ENCODE measurements at regions not wholly inside any gene's neighbourhood (a gene's known extent, or its start where the extent isn't known, plus 50 kb on each side); places are given as distances from the start of the nearest gene placed in this dataset.

DNA sequence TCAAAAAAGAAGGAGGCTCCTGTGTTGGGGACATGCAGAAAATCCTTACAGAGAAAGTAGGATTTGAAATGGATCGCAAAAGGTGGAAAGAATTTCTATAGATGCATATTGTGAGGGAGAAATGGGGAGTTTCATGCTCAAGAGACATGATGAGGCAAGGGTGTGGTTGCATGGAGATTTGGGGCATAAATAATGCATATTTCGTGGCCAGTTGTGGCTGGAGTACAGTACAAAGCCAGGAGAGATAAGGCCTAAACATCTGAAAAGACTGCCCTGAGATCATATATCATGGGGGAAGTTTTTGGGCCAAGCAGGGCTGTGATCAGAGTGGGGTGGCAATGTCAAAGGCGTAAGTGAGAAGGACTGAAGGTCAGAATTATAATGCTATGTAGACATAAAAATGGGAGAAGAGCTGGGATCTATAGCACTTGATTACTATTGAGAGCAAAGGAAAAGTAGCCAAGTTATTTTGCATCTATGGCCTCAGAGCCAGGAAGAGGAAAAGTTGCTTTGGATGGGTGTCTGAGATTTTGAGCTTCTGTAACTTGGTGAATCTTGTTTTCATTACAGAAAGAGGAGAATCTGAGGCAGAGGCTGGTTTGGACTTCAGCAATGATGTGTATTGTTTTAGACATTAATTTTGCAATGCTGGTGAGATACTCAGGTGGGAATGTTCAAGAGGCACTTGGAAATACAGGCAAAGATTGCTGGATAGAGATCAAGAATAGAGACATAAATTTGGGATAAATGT, 166.6 kb downstream of the INHBA start:
- peaks cover 6% of the 10 kb centered on the region for H3K9me3 Mint-ChIP-seq
- no peak overlapping the region for H3K4me3 Mint-ChIP-seq
- H3K4me1 Mint-ChIP-seq (ENCODE audit: low read depth): no peaks in the 10 kb centered on the region
- H3K27me3 Mint-ChIP-seq: no peaks in the 10 kb centered on the region
- no peak overlapping the region for H3K27ac Mint-ChIP-seq
- no peaks in the 10 kb centered on the region for H3K36me3 Mint-ChIP-seq (ENCODE audit: low read depth)
- intact Hi-C loops (cut with micrococcal nuclease): no loop called here

DNA sequence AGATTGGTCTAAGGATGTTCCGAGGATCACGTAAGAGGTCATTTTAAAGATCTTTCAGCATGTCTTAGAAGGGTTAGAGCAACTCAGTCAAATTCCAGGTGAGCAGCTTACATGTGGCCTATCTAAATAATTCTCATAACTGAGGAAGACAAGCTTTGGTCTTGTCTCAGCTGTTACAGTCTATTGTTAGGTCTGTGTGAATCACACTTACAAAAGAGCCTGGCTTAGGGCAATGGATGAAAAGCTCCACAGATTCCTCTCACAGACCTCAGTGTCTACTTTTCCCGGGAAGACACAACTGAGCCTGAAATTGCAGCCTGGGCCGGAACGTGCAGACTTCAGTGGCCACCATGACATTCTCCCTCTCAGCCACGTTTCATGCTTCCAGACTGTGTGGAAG, 173.1 kb downstream of the INHBA start:
- H3K27me3 Mint-ChIP-seq: no peaks in the 10 kb centered on the region
- H3K27ac Mint-ChIP-seq: no peak overlapping the region
- H3K36me3 Mint-ChIP-seq (ENCODE audit: low read depth): no peaks in the 10 kb centered on the region
- H3K4me1 Mint-ChIP-seq (ENCODE audit: low read depth): no peaks in the 10 kb centered on the region
- no peak overlapping the region for H3K4me3 Mint-ChIP-seq
- H3K9me3 Mint-ChIP-seq: peaks cover 24% of the 10 kb centered on the region
- intact Hi-C loops (cut with micrococcal nuclease): no loop called here

DNA sequence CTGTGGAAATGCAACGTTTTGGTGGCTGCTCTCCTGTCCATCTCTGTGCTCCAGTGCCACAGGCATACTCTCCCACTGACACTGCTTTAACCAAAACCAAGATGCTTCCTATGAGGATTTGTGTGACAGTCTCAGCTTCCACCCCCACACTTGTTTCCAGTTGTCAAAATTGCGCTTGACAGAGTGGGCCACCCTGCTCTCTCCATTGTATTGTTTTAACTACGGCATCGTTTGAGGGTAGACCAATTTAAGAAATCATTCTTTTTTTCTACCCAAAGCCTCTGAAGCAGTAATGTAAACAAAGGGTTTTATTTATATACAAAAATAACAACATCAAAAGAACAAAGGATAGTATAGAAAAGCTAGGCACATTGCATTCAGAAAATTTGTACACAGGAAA, 178.0 kb downstream of the INHBA start:
- no peak overlapping the region for H3K4me3 Mint-ChIP-seq
- H3K27me3 Mint-ChIP-seq: no peaks in the 10 kb centered on the region
- H3K9me3 Mint-ChIP-seq: peaks cover 53% of the 10 kb centered on the region
- H3K27ac Mint-ChIP-seq: no peak overlapping the region
- intact Hi-C loops (cut with micrococcal nuclease): no loop called here
- H3K4me1 Mint-ChIP-seq (ENCODE audit: low read depth): no peaks in the 10 kb centered on the region
- H3K36me3 Mint-ChIP-seq (ENCODE audit: low read depth): no peaks in the 10 kb centered on the region

DNA sequence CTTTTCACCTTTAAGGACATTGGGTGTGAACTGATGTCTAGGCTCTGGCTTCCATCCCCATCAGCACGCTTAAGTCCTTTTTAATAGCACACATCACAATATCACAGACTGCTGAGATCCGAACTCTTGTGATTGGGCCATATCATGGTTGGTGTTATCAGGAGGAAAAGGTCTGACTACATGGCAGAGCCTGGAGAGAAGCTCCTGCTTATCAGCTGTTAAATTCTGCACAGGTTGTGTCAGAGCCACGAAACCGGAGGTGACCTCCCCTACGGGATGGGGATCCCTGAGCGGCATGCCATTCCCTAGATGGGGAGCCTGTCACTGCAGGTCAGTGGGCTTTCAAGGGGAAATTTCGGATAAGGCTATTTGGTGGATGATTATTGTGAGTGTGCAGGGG, 182.4 kb downstream of the INHBA start:
- no peak overlapping the region for H3K27ac Mint-ChIP-seq
- H3K4me1 Mint-ChIP-seq (ENCODE audit: low read depth): no peaks in the 10 kb centered on the region
- no peaks in the 10 kb centered on the region for H3K27me3 Mint-ChIP-seq
- intact Hi-C loops (cut with micrococcal nuclease): no loop called here
- peaks cover 57% of the 10 kb centered on the region for H3K9me3 Mint-ChIP-seq
- H3K4me3 Mint-ChIP-seq: no peak overlapping the region
- H3K36me3 Mint-ChIP-seq (ENCODE audit: low read depth): no peaks in the 10 kb centered on the region

DNA sequence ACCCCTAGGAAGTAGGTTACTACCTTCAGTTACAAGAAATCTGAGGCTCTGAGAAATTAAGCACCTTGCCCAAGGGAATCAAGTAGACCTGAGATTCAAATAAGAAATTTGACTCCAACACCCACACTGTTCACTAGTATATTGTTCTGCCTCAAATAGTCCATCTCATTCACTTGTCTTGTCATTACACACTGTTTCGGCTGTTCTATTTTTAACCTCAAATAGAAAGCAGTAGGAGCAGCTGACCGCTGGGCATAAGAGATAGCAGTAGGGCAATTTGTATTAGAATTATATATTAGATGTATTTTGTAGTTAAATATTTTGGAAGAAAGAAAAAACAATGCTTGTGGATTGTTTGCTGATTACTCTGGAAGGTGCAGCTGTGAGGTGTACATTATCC, 185.1 kb downstream of the INHBA start:
- no peak overlapping the region for H3K4me3 Mint-ChIP-seq
- intact Hi-C loops (cut with micrococcal nuclease): no loop called here
- peaks cover 37% of the 10 kb centered on the region for H3K9me3 Mint-ChIP-seq
- no peaks in the 10 kb centered on the region for H3K4me1 Mint-ChIP-seq (ENCODE audit: low read depth)
- H3K27ac Mint-ChIP-seq: no peak overlapping the region
- no peaks in the 10 kb centered on the region for H3K27me3 Mint-ChIP-seq
- no peaks in the 10 kb centered on the region for H3K36me3 Mint-ChIP-seq (ENCODE audit: low read depth)

DNA sequence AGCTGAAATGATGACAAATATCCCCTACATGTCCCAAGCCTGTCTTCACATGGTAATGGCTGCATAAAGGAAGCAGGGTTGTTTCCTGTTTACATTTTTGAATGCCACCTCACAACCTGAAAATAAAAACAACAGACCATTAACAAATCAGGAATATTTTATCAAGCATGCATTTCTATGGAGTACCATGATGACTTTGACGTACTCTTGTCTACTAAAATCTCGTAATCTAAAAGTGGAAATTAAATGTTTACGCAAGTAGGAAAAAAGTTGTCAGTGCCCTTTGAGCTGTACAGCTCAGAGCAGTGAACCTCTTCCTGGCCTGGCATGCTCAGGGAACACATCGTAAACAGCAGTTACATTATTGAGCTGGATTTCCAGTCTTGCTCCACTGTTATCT, 194.1 kb downstream of the INHBA start:
- no peaks in the 10 kb centered on the region for H3K27me3 Mint-ChIP-seq
- no peaks in the 10 kb centered on the region for H3K4me1 Mint-ChIP-seq (ENCODE audit: low read depth)
- intact Hi-C loops (cut with micrococcal nuclease): no loop called here
- no peaks in the 10 kb centered on the region for H3K9me3 Mint-ChIP-seq
- no peak overlapping the region for H3K27ac Mint-ChIP-seq
- no peak overlapping the region for H3K4me3 Mint-ChIP-seq
- no peaks in the 10 kb centered on the region for H3K36me3 Mint-ChIP-seq (ENCODE audit: low read depth)

DNA sequence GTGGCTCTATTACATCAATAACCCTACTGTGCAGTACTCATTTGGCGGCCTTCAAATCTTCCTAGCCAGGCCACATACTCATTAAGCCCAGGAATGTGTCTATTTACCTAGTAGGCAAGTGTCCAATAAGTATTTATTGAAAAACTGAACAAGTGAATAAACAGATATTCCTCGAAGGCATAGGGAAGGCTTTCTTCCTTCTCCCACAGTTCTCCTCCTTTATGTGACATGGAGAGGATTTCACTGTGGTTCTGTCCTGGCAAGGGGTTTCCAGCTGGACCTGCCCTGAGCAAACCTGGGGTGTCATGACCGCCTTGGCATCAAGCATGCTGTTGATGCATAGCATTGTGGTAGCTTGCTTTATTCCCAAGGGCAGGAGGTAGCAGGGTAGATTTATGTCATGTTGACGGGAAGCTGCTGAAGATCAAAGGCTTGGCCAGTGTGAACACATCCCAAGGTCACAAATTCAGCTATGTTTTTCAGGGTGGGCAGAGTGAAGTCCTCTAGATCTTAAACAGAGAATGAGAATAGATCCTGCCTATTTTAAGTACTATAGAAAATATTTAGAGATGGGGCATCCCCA, 195.1 kb downstream of the INHBA start:
- H3K27me3 Mint-ChIP-seq: no peaks in the 10 kb centered on the region
- intact Hi-C loops (cut with micrococcal nuclease): no loop called here
- no peak overlapping the region for H3K27ac Mint-ChIP-seq
- H3K4me1 Mint-ChIP-seq (ENCODE audit: low read depth): no peaks in the 10 kb centered on the region
- no peaks in the 10 kb centered on the region for H3K9me3 Mint-ChIP-seq
- H3K4me3 Mint-ChIP-seq: no peak overlapping the region
- H3K36me3 Mint-ChIP-seq (ENCODE audit: low read depth): no peaks in the 10 kb centered on the region

DNA sequence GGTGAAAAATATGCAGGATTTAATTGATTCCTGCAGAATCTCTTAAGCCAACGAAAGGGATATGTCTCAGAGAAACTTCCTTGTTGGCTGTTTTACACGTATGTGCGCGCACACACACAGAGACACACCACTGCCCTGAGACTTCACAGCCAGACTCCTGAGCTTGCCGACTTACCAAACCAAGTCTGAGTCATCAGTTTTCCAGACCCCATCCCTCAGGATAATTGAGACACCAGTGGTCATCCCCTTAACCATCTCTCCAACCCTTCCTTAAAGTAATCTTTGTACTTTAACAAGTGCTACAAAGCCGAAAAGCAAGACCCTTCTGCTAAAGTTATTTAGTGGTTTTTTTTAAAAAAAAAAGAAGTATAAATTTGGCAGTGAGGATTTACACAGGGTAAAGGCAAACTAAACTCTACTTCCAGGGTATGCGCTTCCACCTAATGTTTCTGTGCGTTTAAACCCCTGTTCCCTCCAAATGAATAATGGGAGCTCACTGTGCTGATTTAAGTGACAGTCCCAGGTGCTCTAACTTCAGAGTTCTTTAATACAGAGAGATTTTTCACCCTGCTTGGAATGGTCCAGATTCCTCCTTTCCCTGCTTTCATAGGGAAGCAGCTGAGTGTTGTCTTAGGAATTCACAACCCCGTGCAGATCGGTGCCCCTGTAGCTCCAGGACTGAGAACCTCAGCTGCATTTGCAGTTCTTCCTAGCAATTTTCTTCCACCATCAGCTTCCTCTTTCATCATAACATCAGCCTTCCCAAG, 198.5 kb downstream of the INHBA start:
- H3K4me1 Mint-ChIP-seq (ENCODE audit: low read depth): no peaks in the 10 kb centered on the region
- no peaks in the 10 kb centered on the region for H3K36me3 Mint-ChIP-seq (ENCODE audit: low read depth)
- no peak overlapping the region for H3K4me3 Mint-ChIP-seq
- no peaks in the 10 kb centered on the region for H3K27me3 Mint-ChIP-seq
- H3K27ac Mint-ChIP-seq: no peak overlapping the region
- intact Hi-C loops (cut with micrococcal nuclease): no loop called here
- H3K9me3 Mint-ChIP-seq: no peaks in the 10 kb centered on the region

DNA sequence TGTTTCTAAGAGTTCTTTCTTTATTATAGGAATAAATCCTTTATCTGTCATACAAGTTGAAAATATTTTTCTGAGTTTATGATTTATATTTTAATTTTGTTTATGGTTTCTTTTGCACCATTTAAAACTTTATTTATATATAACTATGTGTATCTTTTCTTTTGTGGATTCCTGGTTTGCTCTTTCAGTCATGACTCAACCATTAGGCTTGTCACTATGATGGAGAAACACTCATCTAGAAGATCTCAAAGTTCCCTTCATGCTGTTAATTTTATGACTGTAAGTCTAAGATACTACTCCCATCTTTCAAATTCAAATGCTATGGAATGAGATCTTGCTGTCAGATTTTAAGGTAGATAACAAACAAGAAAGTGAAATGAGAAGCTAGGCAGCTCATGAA, 199.5 kb downstream of the INHBA start:
- H3K4me3 Mint-ChIP-seq: no peak overlapping the region
- intact Hi-C loops (cut with micrococcal nuclease): no loop called here
- H3K27me3 Mint-ChIP-seq: no peaks in the 10 kb centered on the region
- H3K36me3 Mint-ChIP-seq (ENCODE audit: low read depth): no peaks in the 10 kb centered on the region
- no peaks in the 10 kb centered on the region for H3K9me3 Mint-ChIP-seq
- H3K27ac Mint-ChIP-seq: no peak overlapping the region
- no peaks in the 10 kb centered on the region for H3K4me1 Mint-ChIP-seq (ENCODE audit: low read depth)

DNA sequence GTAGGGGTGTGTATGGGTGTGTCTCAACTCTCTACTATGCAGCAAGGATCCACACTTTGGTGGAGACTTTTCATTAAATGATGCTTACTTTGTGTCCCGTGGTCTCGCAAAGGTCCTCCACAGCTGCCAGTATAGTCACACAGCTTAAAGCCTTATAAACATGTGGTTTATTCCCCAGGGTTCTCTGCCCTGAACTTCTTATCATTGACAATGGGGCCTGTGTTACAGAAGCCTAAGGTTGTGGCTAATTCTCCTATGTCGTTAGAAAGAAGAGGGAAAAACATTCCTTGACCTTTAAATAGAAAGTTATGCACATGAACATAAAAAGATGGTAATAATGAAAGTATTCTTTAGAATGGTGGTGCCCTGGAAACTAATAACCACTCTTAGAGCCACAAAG, 201.4 kb downstream of the INHBA start:
- Mint-ChIP-seq H3K27ac (no peak overlapping the region), H3K27me3 (no peaks in the 10 kb centered on the region), H3K9me3 (no peaks in the 10 kb centered on the region), H3K4me3 (no peak overlapping the region), H3K36me3 (ENCODE audit: low read depth) (no peaks in the 10 kb centered on the region), H3K4me1 (ENCODE audit: low read depth) (no peaks in the 10 kb centered on the region)
- intact Hi-C loops (cut with micrococcal nuclease): no loop called here

DNA sequence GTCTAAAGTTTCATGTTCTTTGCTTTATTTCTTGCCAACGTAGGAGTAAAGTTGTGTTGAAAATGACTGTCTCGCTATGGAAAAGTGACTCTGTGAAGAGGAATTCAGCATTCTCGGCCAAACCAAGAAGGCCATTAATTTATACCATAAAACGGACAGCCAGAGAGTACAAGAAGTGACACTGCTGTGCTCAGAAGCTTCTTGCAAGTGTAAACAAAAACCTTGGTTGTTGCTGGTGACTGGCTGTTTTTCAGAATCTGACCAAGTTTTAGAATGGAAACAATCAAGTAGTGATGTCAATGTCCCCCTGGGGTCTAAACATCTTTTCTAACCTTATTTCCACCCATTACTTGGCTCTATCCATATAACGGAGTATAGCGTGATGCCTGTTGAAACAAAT, 201.9 kb downstream of the INHBA start:
- Mint-ChIP-seq H3K9me3 (no peaks in the 10 kb centered on the region), H3K27ac (no peak overlapping the region), H3K4me3 (no peak overlapping the region), H3K27me3 (no peaks in the 10 kb centered on the region), H3K4me1 (ENCODE audit: low read depth) (no peaks in the 10 kb centered on the region), H3K36me3 (ENCODE audit: low read depth) (no peaks in the 10 kb centered on the region)
- intact Hi-C loops (cut with micrococcal nuclease): no loop called here

DNA sequence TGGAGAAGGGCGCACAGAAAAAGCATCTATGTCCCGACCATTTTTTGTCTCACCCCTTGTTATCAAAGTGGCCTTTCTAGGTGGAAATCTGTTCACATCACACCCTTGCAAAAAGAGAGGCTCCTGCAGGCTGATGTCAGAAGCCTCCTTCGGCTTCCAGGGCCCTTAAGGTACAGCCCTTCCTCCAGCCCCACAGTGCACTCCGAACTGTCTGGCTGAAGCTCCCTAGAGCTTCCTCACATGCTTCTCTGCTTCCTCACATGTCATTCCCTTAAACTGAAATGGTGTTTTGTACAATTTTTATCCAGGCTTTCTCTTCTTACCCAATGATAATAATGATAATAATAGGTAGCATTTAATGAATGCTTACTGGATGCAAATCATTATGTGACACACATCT, 210.3 kb downstream of the INHBA start:
- no peaks in the 10 kb centered on the region for H3K9me3 Mint-ChIP-seq
- H3K36me3 Mint-ChIP-seq (ENCODE audit: low read depth): no peaks in the 10 kb centered on the region
- H3K4me3 Mint-ChIP-seq: no peak overlapping the region
- no peaks in the 10 kb centered on the region for H3K4me1 Mint-ChIP-seq (ENCODE audit: low read depth)
- no peaks in the 10 kb centered on the region for H3K27me3 Mint-ChIP-seq
- intact Hi-C loops (cut with micrococcal nuclease): no loop called here
- no peak overlapping the region for H3K27ac Mint-ChIP-seq

DNA sequence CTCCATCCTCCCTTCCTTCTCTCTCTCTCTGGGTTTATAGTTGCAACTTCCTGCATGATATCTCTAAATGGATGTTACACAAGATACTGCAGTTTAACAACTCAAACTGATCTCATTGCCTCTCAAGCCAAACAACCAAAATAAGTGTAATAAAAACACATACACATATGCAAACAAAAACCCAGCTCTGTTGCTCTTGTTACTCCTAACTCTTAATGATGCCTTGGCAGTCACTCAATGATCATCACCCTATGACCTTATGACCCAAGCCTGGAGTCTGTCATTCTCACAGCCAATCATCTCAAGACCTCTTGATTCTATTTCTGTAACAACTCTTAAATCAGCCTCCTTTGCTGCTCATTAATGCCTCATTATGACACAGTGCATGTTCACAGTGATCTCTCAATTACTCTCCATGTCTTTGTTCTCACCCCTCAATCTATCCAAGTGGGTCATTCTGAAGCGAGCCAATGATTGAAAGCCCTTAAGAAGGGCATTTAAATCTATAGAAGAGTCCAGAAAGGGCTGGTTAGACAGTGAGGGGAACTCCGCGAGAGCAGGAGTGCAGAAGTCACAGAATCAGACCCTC, 210.9 kb downstream of the INHBA start:
- Mint-ChIP-seq H3K4me3 (no peak overlapping the region), H3K27me3 (no peaks in the 10 kb centered on the region), H3K36me3 (ENCODE audit: low read depth) (no peaks in the 10 kb centered on the region), H3K4me1 (ENCODE audit: low read depth) (no peaks in the 10 kb centered on the region), H3K27ac (no peak overlapping the region), H3K9me3 (no peaks in the 10 kb centered on the region)
- intact Hi-C loops (cut with micrococcal nuclease): no loop called here

DNA sequence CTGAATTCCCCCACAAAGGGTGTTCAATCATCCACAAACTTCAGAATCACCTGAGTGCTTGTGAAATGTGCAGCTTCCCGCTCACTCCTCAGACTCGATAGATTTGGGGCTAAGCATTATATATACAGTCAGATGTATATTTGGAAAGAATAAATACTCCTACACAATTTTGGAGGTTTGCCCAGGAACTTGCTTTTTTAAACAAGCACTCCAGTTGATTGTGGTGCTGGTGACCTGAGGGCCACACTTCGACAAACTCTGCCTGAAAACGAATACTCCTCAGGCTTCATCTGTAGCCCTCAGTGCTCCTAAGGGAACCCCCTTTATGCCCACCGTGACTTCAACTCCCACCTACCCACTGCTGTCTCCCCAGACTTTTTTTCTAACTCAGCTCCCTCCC, 211.6 kb downstream of the INHBA start:
- no peaks in the 10 kb centered on the region for H3K4me1 Mint-ChIP-seq (ENCODE audit: low read depth)
- no peak overlapping the region for H3K27ac Mint-ChIP-seq
- H3K27me3 Mint-ChIP-seq: no peaks in the 10 kb centered on the region
- H3K4me3 Mint-ChIP-seq: no peak overlapping the region
- intact Hi-C loops (cut with micrococcal nuclease): no loop called here
- no peaks in the 10 kb centered on the region for H3K9me3 Mint-ChIP-seq
- H3K36me3 Mint-ChIP-seq (ENCODE audit: low read depth): no peaks in the 10 kb centered on the region
